Astrocyte of the cerebellum (primary cell): ENCODE measurements at regions not wholly inside any gene's neighbourhood (a gene's known extent, or its start where the extent isn't known, plus 50 kb on each side); places are given as distances from the start of the nearest gene placed in this dataset.

Source experiments
- DNase-seq: peaks from one replicate; pipeline ENCODE4 v3.0.0-alpha.2; 2011; ENCODE audit warnings: low read depth
- H3K4me3 ChIP-seq: 2 replicates; pipeline ENCODE4 v1.5.1; 2011; ENCODE audit warnings: mild to moderate bottlenecking, low read depth, low read length, moderate library complexity
- CTCF ChIP-seq: IDR thresholded peaks from 2 replicates; pipeline ENCODE4 v1.5.1; 2012; ENCODE audit warnings: low read length, low read depth, moderate library complexity, mild to moderate bottlenecking; ENCODE audit errors: missing control alignments
- in situ Hi-C: cut with HindIII; loops from 2 replicates; pipeline ENCODE4 v1.10.0; 2017; ENCODE audit warnings: low sequenced_read_pairs

GRCh38 chr22:27386186-27386585, 415.4 kb downstream of the MN1 start:
- in situ Hi-C loops: no loop called here
- TF ChIP-seq CTCF: no peak
- no peak for DNase-seq
- no peak overlapping the region for H3K4me3 ChIP-seq

GRCh38 chr22:27387561-27387960, 414.0 kb downstream of the MN1 start:
- in situ Hi-C loops: no loop called here
- H3K4me3 ChIP-seq: no peak overlapping the region
- no peak for DNase-seq
- no peak for TF ChIP-seq CTCF

- DNase-seq: no peak
- no peak overlapping the region for H3K4me3 ChIP-seq
- in situ Hi-C loops: no loop called here
- TF ChIP-seq CTCF: no peak
Measured at GRCh38 chr22:27388090-27388600, 413.4 kb downstream of the MN1 start.

- H3K4me3 ChIP-seq: no peak overlapping the region
- DNase-seq: no peak
- in situ Hi-C loops: no loop called here
- no peak for TF ChIP-seq CTCF
Measured at GRCh38 chr22:27389727-27390075, 411.9 kb downstream of the MN1 start.

- no peak for DNase-seq
- no peak for TF ChIP-seq CTCF
- H3K4me3 ChIP-seq: no peak overlapping the region
- in situ Hi-C loops: no loop called here
Measured at GRCh38 chr22:27391092-27391770, 410.3 kb downstream of the MN1 start.

- H3K4me3 ChIP-seq: no peak overlapping the region
- DNase-seq: no peak
- TF ChIP-seq CTCF: no peak
- in situ Hi-C loops: no loop called here
Measured at GRCh38 chr22:27393371-27393770, 408.2 kb downstream of the MN1 start.
